Fibroblast of skin of right biceps (primary cell): ENCODE measurements at regions not wholly inside any gene's neighbourhood (a gene's known extent, or its start where the extent isn't known, plus 50 kb on each side); places are given as distances from the start of the nearest gene placed in this dataset.
"Not testable (repeated sequence)": the region's sequence is repeated elsewhere in the genome, so short reads cannot be mapped to it uniquely, and the experiment has no call there.

ENCODE experiments used
- DNase-seq: peaks from one replicate; pipeline ENCODE4 v3.0.0-alpha.2; 2013

DNA sequence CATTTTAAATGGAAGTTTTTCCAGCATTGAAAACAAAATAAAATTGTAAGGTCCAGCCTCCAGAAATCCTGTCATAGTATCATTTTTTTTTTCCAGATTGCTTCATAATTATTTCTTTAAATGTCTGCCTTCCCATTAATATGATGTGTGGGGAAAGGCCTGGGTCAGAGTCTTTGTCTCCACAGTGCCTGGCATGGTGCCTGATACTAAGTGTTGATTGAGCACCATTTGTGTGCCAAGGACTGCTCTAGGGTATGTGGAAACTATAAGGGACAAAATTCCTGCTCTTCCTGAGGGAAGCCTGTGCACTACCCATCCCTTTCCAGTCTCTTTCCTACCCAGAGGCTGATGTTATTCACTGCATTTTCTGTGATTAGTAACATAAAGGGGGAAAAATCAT is 53.1 kb upstream of the BEND4 start:
- DNase-seq = no peak

- no peak for DNase-seq
Observed at GRCh38 chr4:42216664-42217063, 64.2 kb upstream of the BEND4 start.

- no peak for DNase-seq
Observed at GRCh38 chr4:42225286-42225685, 72.8 kb upstream of the BEND4 start.

DNA sequence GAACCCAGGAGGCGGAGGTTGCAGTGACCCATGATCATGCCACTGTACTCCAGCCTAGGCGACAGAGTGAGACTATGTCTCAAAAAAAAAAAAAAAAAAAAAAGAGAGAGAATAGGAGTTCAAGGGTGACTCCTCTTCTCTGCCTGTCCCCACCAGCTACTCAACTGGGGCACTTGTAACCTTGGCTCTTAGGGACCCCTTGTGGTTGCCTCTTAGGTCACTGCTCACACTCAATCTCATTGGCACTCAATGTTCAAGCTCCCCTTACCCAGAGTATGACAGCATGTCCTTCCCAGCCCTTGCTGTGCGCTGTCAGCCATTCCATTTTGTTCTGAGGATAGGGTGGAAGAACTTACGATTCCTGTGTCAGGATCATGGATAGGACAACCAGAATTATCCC is 82.4 kb upstream of the BEND4 start:
- DNase-seq = no peak

DNA sequence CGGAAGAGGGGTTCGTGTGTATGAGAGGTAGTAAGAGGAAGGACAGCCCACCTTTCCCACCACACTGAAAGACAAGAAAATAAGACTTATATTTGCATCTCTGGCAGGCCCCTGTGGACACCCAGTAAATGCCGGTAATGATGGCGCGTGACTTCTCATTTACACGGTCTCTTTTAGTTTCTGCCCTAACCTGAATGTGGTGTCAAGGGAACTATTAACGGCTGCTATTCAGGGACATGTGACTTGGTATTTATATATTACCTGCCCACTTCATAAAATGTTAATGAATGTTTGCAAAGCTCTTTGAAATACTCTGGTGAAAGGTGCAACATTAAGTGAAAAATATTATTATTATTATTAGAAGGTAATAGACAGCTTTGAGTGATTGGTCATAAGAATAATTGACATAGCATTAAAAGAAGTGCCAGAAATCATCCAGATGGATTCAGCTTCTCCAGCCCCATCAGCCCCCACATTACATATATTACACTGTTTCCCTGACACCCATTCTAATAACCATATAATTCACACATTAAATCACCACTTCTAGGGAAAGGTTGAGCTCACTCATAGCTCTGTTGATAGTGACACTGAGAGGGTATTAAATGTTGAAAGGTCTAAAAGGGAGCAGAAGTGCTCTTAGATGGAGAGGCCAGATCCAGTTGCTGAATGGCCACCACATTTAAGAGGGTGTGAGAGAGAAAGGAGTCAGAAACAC is 83.0 kb upstream of the BEND4 start:
- no peak for DNase-seq

- DNase-seq = no peak
Observed at GRCh38 chr4:42237010-42237409, 84.6 kb upstream of the BEND4 start.

GRCh38 chr4:42237451-42237850 is 85.0 kb upstream of the BEND4 start:
- no peak for DNase-seq

DNA sequence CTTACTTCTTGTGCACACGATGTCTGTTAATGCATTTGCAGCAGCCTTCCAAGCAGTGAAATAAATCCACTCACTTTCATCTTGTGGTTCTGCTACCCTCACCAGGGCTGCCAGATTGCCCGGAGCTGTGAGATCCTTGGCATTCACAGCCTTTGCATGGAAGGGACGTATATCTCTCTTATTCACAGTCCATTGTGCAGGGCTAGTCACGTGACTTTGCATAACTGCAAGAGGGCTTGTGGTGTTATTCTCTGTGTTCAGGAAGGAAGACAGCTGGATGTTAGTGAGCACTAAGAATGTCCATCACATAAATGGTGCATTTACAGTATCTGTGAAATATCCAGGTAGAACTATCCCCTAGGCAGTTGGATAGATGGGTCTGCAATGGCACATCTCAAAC is 96.5 kb upstream of the BEND4 start:
- DNase-seq = no peak

DNA sequence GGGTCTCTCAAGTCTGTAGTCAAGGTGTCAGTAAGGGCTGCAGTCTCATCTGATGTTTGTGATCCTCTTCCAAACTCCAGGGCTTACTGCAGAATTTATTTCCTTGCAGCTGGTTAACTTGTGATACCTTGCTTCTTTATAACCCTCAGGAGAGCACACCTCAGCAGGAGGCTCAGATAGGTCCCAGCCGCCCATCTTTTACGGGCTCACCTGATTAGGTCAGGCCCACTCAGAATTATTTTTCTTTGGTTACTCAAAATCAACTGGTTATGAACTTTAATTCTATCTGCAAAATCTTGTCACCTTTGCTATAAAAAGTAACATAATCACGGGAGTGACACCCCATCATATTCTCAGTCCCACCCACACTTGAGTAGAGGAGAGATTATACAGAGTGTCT is 99.9 kb upstream of the BEND4 start:
- DNase-seq = no peak

- DNase-seq = not testable (repeated sequence)
Observed at GRCh38 chr4:42257645-42258044, 105.2 kb upstream of the BEND4 start.

GRCh38 chr4:42262701-42263490 is 110.4 kb upstream of the BEND4 start:
- no peak for DNase-seq

DNA sequence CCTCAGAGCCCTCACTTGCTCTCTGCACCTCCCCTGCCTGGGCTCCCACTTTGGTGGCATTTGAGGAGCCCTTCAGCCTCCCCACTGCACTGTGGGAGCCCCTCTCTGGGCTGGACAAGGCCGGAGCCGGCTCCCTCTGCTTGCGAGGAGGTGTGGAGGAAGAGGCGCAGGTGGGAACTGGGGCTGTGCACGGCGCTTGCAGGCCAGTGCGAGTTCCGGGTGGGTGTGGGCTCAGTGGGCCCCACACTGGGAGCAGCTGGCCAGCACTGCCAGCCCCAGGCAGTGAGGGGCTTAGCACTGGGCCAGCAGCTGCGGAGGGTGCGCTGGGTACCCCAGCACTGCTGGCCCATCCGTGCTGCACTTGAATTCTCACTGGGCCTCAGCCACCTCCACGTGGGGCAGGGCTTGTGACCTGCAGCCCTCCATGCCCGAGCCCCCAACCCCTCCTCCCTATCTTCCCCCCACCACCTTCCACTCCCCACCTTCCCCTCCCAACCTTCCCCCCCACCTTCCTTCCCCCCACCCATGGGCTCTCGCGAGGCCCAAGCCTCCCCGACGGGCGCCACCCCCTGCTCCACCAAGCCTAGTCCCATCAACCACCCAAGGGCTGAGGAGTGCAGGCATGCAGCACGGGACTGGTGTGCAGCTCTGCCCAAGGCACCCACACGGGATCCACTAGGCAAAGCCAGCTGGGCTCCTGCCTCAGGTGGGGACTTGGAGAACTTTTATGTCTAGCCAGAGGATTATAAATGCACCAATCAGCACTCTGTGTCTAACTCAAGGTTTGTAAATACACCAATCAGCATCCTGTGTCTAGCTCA is 113.5 kb upstream of the BEND4 start:
- DNase-seq = no peak

DNA sequence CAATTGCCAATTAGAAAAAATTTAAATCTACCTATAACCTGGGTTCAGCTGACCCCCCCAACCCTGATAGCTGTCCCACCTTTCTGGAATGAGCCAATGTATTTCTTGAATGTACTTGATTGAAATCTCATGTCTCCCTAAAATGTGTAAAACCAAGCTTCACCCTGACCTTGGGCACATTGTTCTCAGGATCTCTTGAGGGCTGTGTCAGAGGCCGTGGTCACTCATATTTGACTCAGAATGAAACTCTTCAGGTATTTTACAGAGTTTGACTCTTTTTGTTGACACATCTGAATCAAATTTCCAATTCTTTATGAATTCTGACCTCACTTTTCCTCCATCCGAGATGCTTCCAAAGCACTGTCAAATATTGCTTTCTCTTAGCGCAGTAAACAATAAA is 115.3 kb upstream of the BEND4 start:
- no peak for DNase-seq

GRCh38 chr4:42268824-42269223 is 116.4 kb upstream of the BEND4 start:
- DNase-seq = no peak

DNA sequence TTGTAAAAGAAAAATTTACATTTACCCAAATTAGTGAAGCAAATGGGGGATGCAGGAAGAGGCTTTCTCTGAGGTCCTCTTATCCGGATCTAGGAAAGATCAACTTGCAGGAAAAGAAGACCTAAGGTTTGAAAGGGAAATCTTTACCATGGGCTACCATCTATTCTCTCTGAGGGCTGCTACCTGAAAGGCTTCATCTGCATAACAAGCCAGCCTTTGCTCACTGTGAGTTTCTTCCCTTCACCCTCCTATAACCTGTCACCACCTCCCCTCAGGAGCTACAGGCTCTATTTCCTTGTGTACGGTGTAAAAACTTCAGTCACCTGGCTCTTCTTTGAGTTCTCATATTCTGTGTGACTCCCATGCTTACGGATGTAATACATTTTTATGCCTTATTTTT is 118.6 kb upstream of the BEND4 start:
- no peak for DNase-seq

DNA sequence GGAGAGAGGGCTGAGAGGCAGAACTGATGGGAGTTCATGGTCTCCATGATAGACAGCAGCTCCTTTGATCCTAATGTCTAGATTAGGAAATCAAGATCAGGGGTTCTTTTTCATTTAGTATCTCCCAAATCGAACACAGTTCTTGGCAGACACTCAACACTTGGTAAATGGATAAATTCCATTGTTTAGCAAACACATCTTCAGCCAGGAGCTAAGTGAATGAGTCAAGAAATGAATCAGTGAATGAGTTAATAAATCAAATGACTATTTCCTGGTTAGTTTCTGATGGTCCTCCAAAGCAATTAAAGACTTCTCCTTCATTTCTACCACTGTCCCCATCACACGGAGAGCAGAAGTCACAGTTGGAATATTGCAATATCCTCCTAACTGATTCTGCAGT is 120.0 kb upstream of the SHISA3 start:
- peak; percentile 5 for DNase-seq

DNA sequence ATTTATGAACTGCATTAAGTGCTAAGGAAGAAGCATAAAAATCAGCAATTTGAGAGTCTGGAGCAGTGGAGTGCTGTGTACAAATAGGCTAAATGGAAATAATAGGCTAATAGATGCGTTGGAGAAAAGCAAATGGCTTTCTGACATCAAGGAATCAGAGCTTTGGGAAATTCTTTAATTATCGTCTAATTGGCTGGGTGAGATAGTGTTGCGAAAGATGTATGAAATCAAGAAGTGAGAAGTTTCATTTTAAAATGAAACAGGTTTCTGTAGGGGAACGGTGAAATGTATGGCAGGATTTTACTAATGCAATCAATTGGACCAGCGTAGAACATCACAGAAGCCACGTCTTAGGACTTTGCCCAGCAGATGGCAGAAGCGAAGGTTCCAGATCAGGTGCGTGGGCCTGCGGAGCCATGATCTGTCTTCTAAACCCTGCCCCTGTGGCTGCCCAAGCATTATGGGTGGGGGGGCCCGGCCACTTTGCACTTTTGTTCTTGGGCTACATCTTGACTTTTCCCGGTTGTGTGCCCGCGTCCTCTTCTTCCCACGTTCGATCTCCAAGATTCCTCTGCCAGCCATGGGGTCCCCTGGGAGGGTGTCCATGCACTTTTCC is 118.5 kb upstream of the SHISA3 start:
- no peak for DNase-seq

DNA sequence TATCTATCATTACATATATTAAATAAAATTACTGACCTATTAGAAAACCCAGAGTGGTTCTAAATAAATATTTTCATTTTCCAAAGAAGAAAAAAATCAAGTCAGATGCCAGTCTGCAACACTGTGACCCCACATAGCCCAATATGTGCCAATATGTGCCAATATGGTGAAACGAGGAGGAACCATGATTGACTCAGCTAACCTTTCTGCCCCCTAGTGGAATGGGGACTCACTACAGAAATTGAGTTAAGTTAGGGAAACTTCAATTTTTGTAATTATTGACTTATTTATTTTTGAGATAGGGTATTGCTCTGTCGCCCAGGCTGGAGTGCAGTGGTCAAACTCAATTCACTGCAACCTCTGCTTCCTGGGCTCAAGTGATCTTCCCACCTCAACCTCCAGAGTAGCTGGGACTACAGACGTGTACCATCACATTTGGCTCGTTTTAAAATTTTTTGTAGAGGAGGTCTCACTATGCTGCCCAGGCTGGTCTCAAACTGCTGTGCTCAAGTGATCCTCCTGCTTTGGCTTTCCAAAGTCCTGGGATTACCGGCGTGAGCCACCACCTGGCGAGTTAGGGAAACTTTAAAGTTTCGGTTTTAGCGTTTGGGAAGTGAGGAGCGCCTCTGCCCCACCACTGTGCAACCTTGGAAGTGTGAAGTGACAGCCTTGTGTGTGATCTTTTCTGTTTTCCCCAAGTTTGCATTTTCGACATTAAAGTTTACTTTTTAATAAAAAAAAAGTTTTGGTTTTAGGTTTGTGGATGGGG is 116.8 kb upstream of the SHISA3 start:
- DNase-seq = peak; percentile 14

DNA sequence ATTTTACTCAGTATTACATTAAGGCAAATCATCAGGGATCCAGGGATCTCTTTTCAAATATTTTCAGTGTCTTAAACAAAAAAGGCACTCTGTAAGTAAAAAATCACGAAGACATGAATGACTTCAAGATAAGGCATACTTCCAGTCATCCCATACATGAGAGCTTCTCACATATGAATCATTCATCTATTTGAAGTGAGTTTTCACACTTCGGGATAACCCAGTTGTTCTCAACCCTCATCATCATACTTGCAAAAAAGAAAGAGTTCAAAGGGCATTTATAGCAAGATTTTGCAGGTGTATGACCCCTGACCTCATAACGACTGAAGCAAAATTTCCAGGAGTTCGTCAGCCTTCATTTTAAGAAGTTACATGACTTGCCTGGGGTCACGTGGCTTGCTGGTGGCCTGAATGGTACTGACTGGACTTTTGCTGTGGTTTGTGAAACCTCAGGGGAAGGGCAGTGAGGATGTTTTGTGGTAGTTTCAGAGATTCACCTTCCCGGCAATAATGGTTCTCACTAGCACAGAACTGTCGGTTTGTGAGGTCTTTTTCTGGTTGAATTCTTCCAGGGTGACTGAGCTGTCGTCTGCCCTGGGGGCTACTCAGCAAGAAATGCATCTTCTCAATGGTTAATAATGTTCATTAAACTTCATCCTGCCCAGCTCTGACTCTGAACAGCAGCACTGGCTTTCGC is 115.8 kb upstream of the SHISA3 start:
- DNase-seq = peak; percentile 2

DNA sequence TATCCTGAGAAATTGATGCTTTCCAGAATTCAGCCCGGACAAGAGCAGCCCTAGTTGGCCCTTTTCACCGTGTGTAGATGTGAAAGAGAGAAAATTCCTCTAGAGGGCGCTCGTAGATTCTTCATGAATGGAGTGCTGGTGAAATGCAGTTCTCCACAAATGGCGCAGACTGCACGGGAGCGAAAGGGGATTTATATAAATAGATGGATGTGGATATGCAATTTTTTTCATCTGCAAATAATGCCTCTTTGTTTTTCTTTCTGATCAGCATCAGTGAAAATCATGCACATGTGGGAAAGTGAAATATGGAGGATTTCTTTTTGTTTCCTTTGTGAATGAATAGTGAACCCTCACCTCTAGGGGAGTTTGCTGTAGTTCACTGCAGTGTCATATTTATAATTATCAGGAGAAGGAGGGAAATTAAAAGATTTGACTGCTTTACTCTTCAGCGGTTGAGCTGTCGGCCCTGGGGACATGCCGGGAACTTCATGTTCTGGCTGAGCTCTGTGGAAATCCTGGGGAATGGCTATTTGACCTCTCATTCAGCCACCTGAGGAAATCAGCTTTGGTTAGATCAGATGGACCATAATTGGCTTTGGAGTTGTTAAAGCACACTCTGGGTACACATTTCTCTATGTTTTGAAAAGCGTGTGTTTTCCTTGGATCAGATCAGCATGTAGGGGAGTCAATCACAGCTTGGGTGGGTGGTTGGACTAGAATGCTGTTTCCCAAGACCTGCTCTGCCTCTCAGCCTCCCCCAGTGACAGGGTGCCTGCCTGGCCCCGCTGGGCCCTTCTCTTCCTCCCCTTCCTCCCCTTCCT is 115.0 kb upstream of the SHISA3 start:
- DNase-seq = peak; percentile 56

DNA sequence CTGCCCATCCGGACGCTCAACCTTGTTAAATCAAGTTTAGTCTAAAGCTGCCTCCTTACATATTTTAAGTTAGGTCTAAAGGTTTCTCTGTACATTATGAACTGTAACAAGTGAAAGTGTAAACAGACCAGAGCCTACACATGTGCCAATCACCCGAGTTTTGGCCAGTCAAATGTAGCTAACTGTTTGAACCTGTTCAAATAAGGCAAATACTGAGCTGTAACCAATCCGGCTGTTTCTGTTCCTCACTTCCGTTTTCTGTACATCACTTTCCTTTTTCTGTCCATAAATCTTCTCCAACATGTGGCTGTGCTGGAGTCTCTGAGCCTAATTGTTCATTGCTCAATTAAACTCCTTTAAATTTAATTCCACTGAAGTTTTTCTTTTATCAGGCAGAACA is 113.3 kb upstream of the SHISA3 start:
- no peak for DNase-seq
